BE2C (cell line): ENCODE measurements at regions not wholly inside any gene's neighbourhood (a gene's known extent, or its start where the extent isn't known, plus 50 kb on each side); places are given as distances from the start of the nearest gene placed in this dataset.

Experiments used
- DNase-seq: peaks from one replicate; pipeline ENCODE4 v3.0.0-alpha.2; 2020
- H3K27me3 ChIP-seq: fragments of 250-450 bp; sonication (Bioruptor Pico); 2 replicates; pipeline ENCODE4 v1.5.1; 2020; ENCODE audit warnings: mild to moderate bottlenecking
- H3K36me3 ChIP-seq: fragments of 250-450 bp; sonication (Bioruptor Pico); 2 replicates; pipeline ENCODE4 v1.5.1; 2020; ENCODE audit warnings: mild to moderate bottlenecking
- H3K4me1 ChIP-seq: fragments of 250-450 bp; sonication (Bioruptor Pico); 2 replicates; pipeline ENCODE4 v1.5.1; 2020
- H3K4me3 ChIP-seq: 2 replicates; pipeline ENCODE4 v1.5.1; 2011; ENCODE audit warnings: low read depth, low read length
- H3K9me3 ChIP-seq: fragments of 250-450 bp; sonication (Bioruptor Pico); 2 replicates; pipeline ENCODE4 v1.5.1; 2020
- TF ChIP-seq, protein P1 (sequence below): IDR thresholded peaks from 2 replicates; pipeline ENCODE4 v1.5.1; 2012; ENCODE audit warnings: mild to moderate bottlenecking, low read depth, low read length

DNA sequence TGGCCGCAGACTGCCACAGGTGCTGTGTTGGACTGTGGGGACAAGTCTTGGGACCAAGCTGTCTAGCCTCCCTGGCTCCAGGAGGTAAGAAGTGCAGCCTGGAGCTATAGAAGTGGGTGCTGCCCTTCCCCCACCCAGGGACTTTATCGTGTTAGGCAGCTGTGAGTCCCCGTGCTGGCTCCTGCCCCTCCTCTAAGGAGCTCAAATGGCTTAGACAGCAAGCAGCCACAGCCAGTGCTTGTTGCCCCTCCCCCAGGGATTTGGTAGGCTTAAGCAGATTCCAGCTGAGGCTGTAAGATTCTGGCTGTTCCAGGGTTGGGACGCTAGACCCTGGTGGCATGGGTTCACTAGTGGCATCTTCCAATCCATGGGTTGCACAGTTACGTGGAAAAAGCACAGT is 979.4 kb upstream of the PCDH10 start:
- no peaks in the 10 kb centered on the region for H3K27me3 ChIP-seq
- no peak for DNase-seq
- TF ChIP-seq, protein P1, sequence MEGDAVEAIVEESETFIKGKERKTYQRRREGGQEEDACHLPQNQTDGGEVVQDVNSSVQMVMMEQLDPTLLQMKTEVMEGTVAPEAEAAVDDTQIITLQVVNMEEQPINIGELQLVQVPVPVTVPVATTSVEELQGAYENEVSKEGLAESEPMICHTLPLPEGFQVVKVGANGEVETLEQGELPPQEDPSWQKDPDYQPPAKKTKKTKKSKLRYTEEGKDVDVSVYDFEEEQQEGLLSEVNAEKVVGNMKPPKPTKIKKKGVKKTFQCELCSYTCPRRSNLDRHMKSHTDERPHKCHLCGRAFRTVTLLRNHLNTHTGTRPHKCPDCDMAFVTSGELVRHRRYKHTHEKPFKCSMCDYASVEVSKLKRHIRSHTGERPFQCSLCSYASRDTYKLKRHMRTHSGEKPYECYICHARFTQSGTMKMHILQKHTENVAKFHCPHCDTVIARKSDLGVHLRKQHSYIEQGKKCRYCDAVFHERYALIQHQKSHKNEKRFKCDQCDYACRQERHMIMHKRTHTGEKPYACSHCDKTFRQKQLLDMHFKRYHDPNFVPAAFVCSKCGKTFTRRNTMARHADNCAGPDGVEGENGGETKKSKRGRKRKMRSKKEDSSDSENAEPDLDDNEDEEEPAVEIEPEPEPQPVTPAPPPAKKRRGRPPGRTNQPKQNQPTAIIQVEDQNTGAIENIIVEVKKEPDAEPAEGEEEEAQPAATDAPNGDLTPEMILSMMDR = no peak
- no peaks in the 10 kb centered on the region for H3K9me3 ChIP-seq
- no peaks in the 10 kb centered on the region for H3K36me3 ChIP-seq
- no peaks in the 10 kb centered on the region for H3K4me1 ChIP-seq
- no peak overlapping the region for H3K4me3 ChIP-seq

GRCh38 chr4:132180020-132180427 is 969.1 kb upstream of the PCDH10 start:
- Histone ChIP-seq H3K27me3 (no peaks in the 10 kb centered on the region), H3K4me3 (no peak overlapping the region), H3K36me3 (no peaks in the 10 kb centered on the region), H3K4me1 (no peaks in the 10 kb centered on the region), H3K9me3 (no peaks in the 10 kb centered on the region)
- no peak for DNase-seq
- TF ChIP-seq, protein P1 = no peak

DNA sequence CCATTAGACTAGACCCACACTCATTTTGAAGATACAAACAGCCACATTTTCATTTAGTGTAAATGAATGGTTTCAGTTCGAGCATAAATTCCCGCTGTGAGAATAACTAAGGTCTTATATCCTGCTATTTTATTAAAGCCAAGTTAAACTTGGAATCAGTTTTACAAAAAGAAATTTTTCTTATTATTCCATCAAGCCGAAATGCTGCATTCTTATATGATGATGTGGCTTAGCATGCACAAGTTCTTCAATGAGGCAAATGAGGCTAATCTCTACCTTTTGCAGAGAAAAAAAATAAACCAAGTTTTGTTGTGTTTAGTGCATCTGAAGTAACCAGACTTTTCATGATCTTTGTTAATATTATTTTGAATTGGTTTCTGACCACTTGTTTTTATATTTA is 953.9 kb upstream of the PCDH10 start:
- Histone ChIP-seq H3K9me3 (no peaks in the 10 kb centered on the region), H3K27me3 (no peaks in the 10 kb centered on the region), H3K4me3 (no peak overlapping the region), H3K36me3 (no peaks in the 10 kb centered on the region), H3K4me1 (no peaks in the 10 kb centered on the region; the same call in 1 of the 2 replicates)
- no peak for DNase-seq
- TF ChIP-seq, protein P1 = no peak

DNA sequence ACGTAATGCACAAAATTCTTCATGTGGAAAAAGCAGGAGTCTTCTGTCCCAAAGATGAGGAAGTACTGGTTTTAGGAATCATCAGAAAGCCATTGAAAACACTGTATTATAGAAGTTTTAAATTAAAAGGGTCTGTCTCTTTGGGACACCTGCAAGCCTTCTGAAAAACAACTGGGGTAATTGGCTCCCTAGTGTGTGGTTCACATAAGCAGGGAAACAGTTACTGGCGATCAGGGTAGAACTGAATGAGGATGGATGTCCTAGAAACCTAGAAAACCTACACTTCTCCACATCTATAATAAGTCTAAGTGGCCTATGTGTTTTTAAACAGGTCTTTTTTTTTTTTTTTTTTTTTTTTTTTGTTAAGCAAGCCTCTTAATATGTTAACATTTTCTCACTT is 945.5 kb upstream of the PCDH10 start:
- TF ChIP-seq, protein P1 = no peak
- Histone ChIP-seq H3K4me1 (no peaks in the 10 kb centered on the region; the same call in 1 of the 2 replicates), H3K27me3 (no peaks in the 10 kb centered on the region), H3K4me3 (no peak overlapping the region), H3K36me3 (no peaks in the 10 kb centered on the region), H3K9me3 (no peaks in the 10 kb centered on the region)
- DNase-seq = no peak

- Histone ChIP-seq H3K4me1 (no peaks in the 10 kb centered on the region), H3K4me3 (no peak overlapping the region), H3K36me3 (no peaks in the 10 kb centered on the region), H3K9me3 (no peaks in the 10 kb centered on the region), H3K27me3 (no peaks in the 10 kb centered on the region)
- DNase-seq = no peak
- TF ChIP-seq, protein P1 = no peak
Observed at GRCh38 chr4:132214519-132214918, 934.6 kb upstream of the PCDH10 start.

DNA sequence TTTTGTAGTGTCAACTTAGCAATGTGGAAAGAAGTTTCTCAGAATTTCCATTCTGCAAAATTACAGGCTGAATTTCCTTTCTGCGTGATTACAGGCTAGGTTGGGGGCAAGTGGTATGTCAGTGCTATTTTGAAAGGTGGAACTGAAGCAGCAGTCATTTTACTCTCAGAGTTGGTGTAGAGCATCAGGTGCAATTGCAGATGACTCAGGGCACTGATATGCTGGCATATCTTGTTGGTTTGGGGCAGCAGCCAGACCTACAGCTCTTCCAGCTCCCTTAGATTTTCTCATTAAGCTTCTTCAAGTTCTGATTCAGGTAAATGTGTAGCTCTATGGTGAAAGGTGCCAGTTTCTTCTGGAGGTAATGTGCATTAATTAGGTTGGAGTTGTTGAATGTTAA is 930.7 kb upstream of the PCDH10 start:
- Histone ChIP-seq H3K9me3 (no peaks in the 10 kb centered on the region; the same call in 1 of the 2 replicates), H3K27me3 (no peaks in the 10 kb centered on the region), H3K4me3 (no peak overlapping the region), H3K36me3 (no peaks in the 10 kb centered on the region), H3K4me1 (no peaks in the 10 kb centered on the region)
- no peak for DNase-seq
- TF ChIP-seq, protein P1 = no peak
